ENCODE measurements at regions not wholly inside any gene's neighbourhood (a gene's known extent, or its start where the extent isn't known, plus 50 kb on each side); places are given as distances from the start of the nearest gene placed in this dataset.

- no peak for TF ChIP-seq CTCF (IDR thresholded peaks at IDR 0.05)
- no peak for TF ChIP-seq EZH2 (IDR thresholded peaks at IDR 0.05)
- TF ChIP-seq EZH2phosphoT487 (IDR thresholded peaks at IDR 0.05): no peak
Measured at GRCh38 chr11:87523276-87523675, 485.5 kb downstream of the TMEM135 start.
